ENCODE measurements at regions not wholly inside any gene's neighbourhood (a gene's known extent, or its start where the extent isn't known, plus 50 kb on each side); places are given as distances from the start of the nearest gene placed in this dataset.

DNA sequence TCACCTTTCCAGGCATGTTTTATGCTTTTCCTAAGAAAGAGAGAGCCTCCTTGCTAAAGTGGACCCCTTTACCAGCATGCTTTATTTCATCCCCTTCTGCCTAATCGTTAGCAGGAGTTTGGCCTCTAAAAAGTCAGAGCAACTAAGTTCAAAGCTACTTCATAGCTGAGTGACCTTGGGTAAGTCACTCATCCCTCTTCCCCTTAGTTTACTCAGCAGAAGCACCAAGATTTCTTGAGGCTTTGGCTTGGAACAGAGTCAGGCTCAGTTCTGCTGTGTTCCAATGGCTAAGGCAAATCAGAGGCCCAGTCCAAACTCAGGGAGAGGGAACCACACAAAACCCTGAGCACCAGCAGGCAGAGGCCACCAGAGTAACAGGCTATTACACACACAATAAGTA is 254.9 kb downstream of the TJP1 start:
- peaks cover 9% of the 10 kb centered on the region for H3K4me1 ChIP-seq (ENCODE audit: insufficient read depth)
- no peak overlapping the region for H3K27ac ChIP-seq
- no peaks in the 10 kb centered on the region for H3K36me3 ChIP-seq (replicated peaks; ENCODE audit: insufficient read depth, low read depth)
- H4K20me1 ChIP-seq (ENCODE audit: insufficient read depth, poor library complexity, severe bottlenecking): no peaks in the 10 kb centered on the region
- TF ChIP-seq EZH2phosphoT487 (IDR thresholded peaks at IDR 0.05; ENCODE audit: low read depth, severe bottlenecking, unreplicated experiment) (no peak), EZH2 (IDR thresholded peaks at IDR 0.05; ENCODE audit: borderline replicate concordance) (no peak)
- TF ChIP-seq, protein P1, sequence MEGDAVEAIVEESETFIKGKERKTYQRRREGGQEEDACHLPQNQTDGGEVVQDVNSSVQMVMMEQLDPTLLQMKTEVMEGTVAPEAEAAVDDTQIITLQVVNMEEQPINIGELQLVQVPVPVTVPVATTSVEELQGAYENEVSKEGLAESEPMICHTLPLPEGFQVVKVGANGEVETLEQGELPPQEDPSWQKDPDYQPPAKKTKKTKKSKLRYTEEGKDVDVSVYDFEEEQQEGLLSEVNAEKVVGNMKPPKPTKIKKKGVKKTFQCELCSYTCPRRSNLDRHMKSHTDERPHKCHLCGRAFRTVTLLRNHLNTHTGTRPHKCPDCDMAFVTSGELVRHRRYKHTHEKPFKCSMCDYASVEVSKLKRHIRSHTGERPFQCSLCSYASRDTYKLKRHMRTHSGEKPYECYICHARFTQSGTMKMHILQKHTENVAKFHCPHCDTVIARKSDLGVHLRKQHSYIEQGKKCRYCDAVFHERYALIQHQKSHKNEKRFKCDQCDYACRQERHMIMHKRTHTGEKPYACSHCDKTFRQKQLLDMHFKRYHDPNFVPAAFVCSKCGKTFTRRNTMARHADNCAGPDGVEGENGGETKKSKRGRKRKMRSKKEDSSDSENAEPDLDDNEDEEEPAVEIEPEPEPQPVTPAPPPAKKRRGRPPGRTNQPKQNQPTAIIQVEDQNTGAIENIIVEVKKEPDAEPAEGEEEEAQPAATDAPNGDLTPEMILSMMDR (IDR thresholded peaks at IDR 0.05; ENCODE audit: poor library complexity): no peak
- H2AFZ ChIP-seq: no peak overlapping the region
- no peaks in the 10 kb centered on the region for H3K9me3 ChIP-seq (ENCODE audit: low read depth)
- no peak for DNase-seq (ENCODE audit: low spot score)
- peaks cover 41% of the 10 kb centered on the region for H3K27me3 ChIP-seq
- H3K9me2 ChIP-seq (replicated peaks; ENCODE audit: insufficient read depth): no peaks in the 10 kb centered on the region
- H3K79me2 ChIP-seq: no peaks in the 10 kb centered on the region
- 97% methylated on average over 1 of the region's 1 CpG for WGBS (ENCODE audit: low lambda C conversion rate, missing lambda C conversion rate)
- H3K4me2 ChIP-seq: no peak overlapping the region
- H3K4me3 ChIP-seq: no peak overlapping the region

DNA sequence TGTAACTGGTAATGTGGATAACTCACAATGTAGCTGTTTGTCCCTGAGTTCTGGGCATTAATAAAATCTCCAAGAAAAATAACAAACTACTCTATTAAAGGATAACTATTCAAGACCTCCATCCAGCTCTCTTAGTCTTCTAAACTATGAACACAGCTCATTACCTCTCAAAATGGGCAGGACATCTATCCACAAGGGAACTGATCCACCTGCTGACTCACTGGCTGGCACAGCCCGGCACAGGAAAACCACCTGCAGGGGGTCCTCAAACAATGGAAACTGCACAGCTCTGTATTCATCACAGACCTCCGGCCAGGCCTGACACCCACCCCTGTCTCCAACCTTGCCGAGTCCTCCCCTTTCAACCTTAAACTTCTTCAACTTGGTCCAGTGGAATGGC is 255.4 kb downstream of the TJP1 start:
- no peaks in the 10 kb centered on the region for H3K9me3 ChIP-seq (ENCODE audit: low read depth)
- DNase-seq (ENCODE audit: low spot score): no peak
- no peak overlapping the region for H2AFZ ChIP-seq
- no peak overlapping the region for H3K27ac ChIP-seq
- no peaks in the 10 kb centered on the region for H3K36me3 ChIP-seq (replicated peaks; ENCODE audit: insufficient read depth, low read depth)
- 49% methylated on average over 3 of the region's 3 CpGs for WGBS (ENCODE audit: low lambda C conversion rate, missing lambda C conversion rate)
- H3K9me2 ChIP-seq (replicated peaks; ENCODE audit: insufficient read depth): no peaks in the 10 kb centered on the region
- peaks cover 5% of the 10 kb centered on the region for H3K4me1 ChIP-seq (ENCODE audit: insufficient read depth)
- no peaks in the 10 kb centered on the region for H4K20me1 ChIP-seq (ENCODE audit: insufficient read depth, poor library complexity, severe bottlenecking)
- TF ChIP-seq EZH2 (IDR thresholded peaks at IDR 0.05; ENCODE audit: borderline replicate concordance) (no peak), EZH2phosphoT487 (IDR thresholded peaks at IDR 0.05; ENCODE audit: low read depth, severe bottlenecking, unreplicated experiment) (no peak)
- TF ChIP-seq, protein P1 (IDR thresholded peaks at IDR 0.05; ENCODE audit: poor library complexity): no peak
- peaks cover 37% of the 10 kb centered on the region for H3K27me3 ChIP-seq
- H3K4me3 ChIP-seq: no peak overlapping the region
- no peaks in the 10 kb centered on the region for H3K79me2 ChIP-seq
- no peak overlapping the region for H3K4me2 ChIP-seq

DNA sequence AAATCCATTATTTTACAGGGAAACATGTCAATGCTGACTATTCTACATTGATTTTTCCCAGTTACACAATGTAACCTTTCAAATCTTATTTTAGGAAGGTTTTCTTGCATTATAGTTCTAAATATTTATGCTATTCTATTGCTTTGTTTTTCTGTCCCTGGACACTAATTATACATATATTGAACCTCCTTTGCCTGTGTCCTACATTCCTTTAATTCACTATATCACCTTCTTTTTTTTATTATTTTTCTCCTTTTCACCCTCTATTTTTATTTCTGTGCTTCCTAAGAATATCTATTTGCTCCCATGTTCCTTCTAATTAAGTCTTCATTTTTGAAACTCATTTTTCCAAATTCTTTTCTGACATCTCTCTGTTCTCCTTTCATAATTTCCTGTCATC is 259.2 kb downstream of the TJP1 start:
- H3K4me3 ChIP-seq: no peak overlapping the region

GRCh38 chr15:29560896-29561295 is 261.4 kb downstream of the TJP1 start:
- Histone ChIP-seq H3K9me3 (ENCODE audit: low read depth) (no peaks in the 10 kb centered on the region), H3K9me2 (replicated peaks; ENCODE audit: insufficient read depth) (no peaks in the 10 kb centered on the region), H3K79me2 (no peaks in the 10 kb centered on the region), H2AFZ (no peak overlapping the region), H3K27ac (no peak overlapping the region), H3K4me1 (ENCODE audit: insufficient read depth) (no peaks in the 10 kb centered on the region), H4K20me1 (ENCODE audit: insufficient read depth, poor library complexity, severe bottlenecking) (no peaks in the 10 kb centered on the region), H3K36me3 (replicated peaks; ENCODE audit: insufficient read depth, low read depth) (no peaks in the 10 kb centered on the region), H3K27me3 (no peaks in the 10 kb centered on the region), H3K4me2 (no peak overlapping the region), H3K4me3 (no peak overlapping the region)
- TF ChIP-seq, protein P1 (IDR thresholded peaks at IDR 0.05; ENCODE audit: poor library complexity): no peak
- no peak for TF ChIP-seq EZH2phosphoT487 (IDR thresholded peaks at IDR 0.05; ENCODE audit: low read depth, severe bottlenecking, unreplicated experiment)
- no peak for DNase-seq (ENCODE audit: low spot score)
- WGBS (ENCODE audit: low lambda C conversion rate, missing lambda C conversion rate): 84% methylated on average over 2 of the region's 2 CpGs

More for the DNA sequence above, 259.2 kb downstream of the TJP1 start:
- no peaks in the 10 kb centered on the region for H3K9me2 ChIP-seq (replicated peaks; ENCODE audit: insufficient read depth)
- no peak overlapping the region for H3K27ac ChIP-seq
- H3K79me2 ChIP-seq: no peaks in the 10 kb centered on the region
- peaks cover 13% of the 10 kb centered on the region for H3K27me3 ChIP-seq
- H3K36me3 ChIP-seq (replicated peaks; ENCODE audit: insufficient read depth, low read depth): no peaks in the 10 kb centered on the region
- H3K4me2 ChIP-seq: no peak overlapping the region
- TF ChIP-seq, protein P1 (IDR thresholded peaks at IDR 0.05; ENCODE audit: poor library complexity): no peak
- no peaks in the 10 kb centered on the region for H4K20me1 ChIP-seq (ENCODE audit: insufficient read depth, poor library complexity, severe bottlenecking)
- no peak overlapping the region for H2AFZ ChIP-seq
- H3K9me3 ChIP-seq (ENCODE audit: low read depth): no peaks in the 10 kb centered on the region
- no peaks in the 10 kb centered on the region for H3K4me1 ChIP-seq (ENCODE audit: insufficient read depth)
- no peak for DNase-seq (ENCODE audit: low spot score)
